HEK293 (cell line): ENCODE measurements at regions not wholly inside any gene's neighbourhood (a gene's known extent, or its start where the extent isn't known, plus 50 kb on each side); places are given as distances from the start of the nearest gene placed in this dataset.

Experiments used
- CTCF ChIA-PET: fragments of 350-600 bp; formaldehyde crosslinking; extraction: SDS; loops from one replicate; lab custom pipeline; 2021; ENCODE audit warnings: antibody characterized with exemption; lab: Yijun Ruan, JAX
- POLR2A ChIA-PET: fragments of 300-600 bp; formaldehyde crosslinking; extraction: SDS; loops from one replicate; lab custom pipeline; 2020; ENCODE audit warnings: antibody characterized with exemption, inconsistent platforms; lab: Yijun Ruan, JAX
- H3K27ac ChIP-seq: fragments of 200-500 bp; sonication (Bioruptor generic); 2 replicates; pipeline ENCODE4 v1.5.1; 2014; ENCODE audit warnings: low read depth, low read length, control low read depth, inconsistent platforms; ENCODE audit errors: extremely low read depth
- H3K36me3 ChIP-seq, 2 experiments: fragments of 200-500 bp in 1 of 2; sonication (Bioruptor generic) in 1 of 2; 1 replicate in 1 of 2; 2 replicates in 1 of 2; pipeline ENCODE4 v1.5.1; 2014 to 2017; ENCODE audit warnings: inconsistent platforms in 2 of 2, low read length in 2 of 2; ENCODE audit not compliant: control insufficient read depth in 2 of 2, insufficient read depth in 1 of 2
- H3K4me1 ChIP-seq: fragments of 200-500 bp; sonication (Bioruptor generic); 2 replicates; pipeline ENCODE4 v1.5.1; 2014; ENCODE audit warnings: mild to moderate bottlenecking, low read length, inconsistent platforms; ENCODE audit not compliant: control insufficient read depth, insufficient read depth
- H3K4me3 ChIP-seq: 2 replicates; pipeline ENCODE4 v1.5.1; 2011; ENCODE audit warnings: low read depth, mild to moderate bottlenecking, control low read depth, low read length, moderate library complexity
- H3K9me3 ChIP-seq: fragments of 200-500 bp; sonication (Bioruptor generic); 2 replicates; pipeline ENCODE4 v1.5.1; 2014; ENCODE audit warnings: low read depth, low read length, inconsistent platforms; ENCODE audit not compliant: control insufficient read depth, insufficient read depth
- KLF1 ChIP-seq: fragments of 450-650 bp; formaldehyde crosslinking; IDR thresholded peaks from 2 replicates; pipeline ENCODE4 v1.5.1; 2016; ENCODE audit warnings: missing biosample characterization, missing genetic modification characterization
- ZBTB48 ChIP-seq: fragments of 450-650 bp; formaldehyde crosslinking; IDR thresholded peaks from 2 replicates; pipeline ENCODE4 v1.5.1; 2016; ENCODE audit warnings: missing biosample characterization, missing genetic modification characterization
- ZBTB8A ChIP-seq: fragments of 450-650 bp; formaldehyde crosslinking; IDR thresholded peaks from 2 replicates; pipeline ENCODE4 v1.5.1; 2016; ENCODE audit warnings: missing biosample characterization, missing genetic modification characterization
- ZFHX2 ChIP-seq: fragments of 450-650 bp; formaldehyde crosslinking; conservative IDR thresholded peaks from 2 replicates; pipeline ENCODE4 v1.5.1; 2016; ENCODE audit warnings: missing biosample characterization, missing genetic modification characterization
- ZNF140 ChIP-seq: fragments of 450-650 bp; formaldehyde crosslinking; IDR thresholded peaks from 2 replicates; pipeline ENCODE4 v1.5.1; 2016; ENCODE audit warnings: missing biosample characterization, missing genetic modification characterization
- ZNF239 ChIP-seq: fragments of 450-650 bp; formaldehyde crosslinking; IDR thresholded peaks from 2 replicates; pipeline ENCODE4 v1.5.1; 2016; ENCODE audit warnings: missing biosample characterization, missing genetic modification characterization
- ZNF292 ChIP-seq: fragments of 450-650 bp; formaldehyde crosslinking; IDR thresholded peaks from 2 replicates; pipeline ENCODE4 v1.5.1; 2016; ENCODE audit warnings: low read depth, missing biosample characterization, missing genetic modification characterization, borderline replicate concordance
- ZNF350 ChIP-seq: fragments of 450-650 bp; formaldehyde crosslinking; IDR thresholded peaks from 2 replicates; pipeline ENCODE4 v1.5.0; 2017; ENCODE audit warnings: missing biosample characterization, mild to moderate bottlenecking, missing genetic modification characterization
- ZNF354C ChIP-seq: fragments of 450-650 bp; formaldehyde crosslinking; IDR thresholded peaks from 2 replicates; pipeline ENCODE4 v1.5.1; 2016; ENCODE audit warnings: missing biosample characterization, missing genetic modification characterization, low read depth, borderline replicate concordance
- ZNF366 ChIP-seq: fragments of 450-650 bp; formaldehyde crosslinking; conservative IDR thresholded peaks from 2 replicates; pipeline ENCODE4 v1.5.1; 2016; ENCODE audit warnings: missing biosample characterization, missing genetic modification characterization
- ZNF510 ChIP-seq: fragments of 450-650 bp; formaldehyde crosslinking; IDR thresholded peaks from 2 replicates; pipeline ENCODE4 v1.5.1; 2018; ENCODE audit warnings: mild to moderate bottlenecking, missing genetic modification characterization, missing biosample characterization; ENCODE audit not compliant: insufficient replicate concordance
- ZNF521 ChIP-seq: fragments of 450-650 bp; formaldehyde crosslinking; IDR thresholded peaks from 2 replicates; pipeline ENCODE4 v1.5.1; 2017; ENCODE audit warnings: missing biosample characterization, mild to moderate bottlenecking, missing genetic modification characterization
- ZNF585B ChIP-seq: fragments of 450-650 bp; formaldehyde crosslinking; IDR thresholded peaks from 2 replicates; pipeline ENCODE4 v1.5.1; 2016; ENCODE audit warnings: missing biosample characterization, missing genetic modification characterization
- ZNF785 ChIP-seq: fragments of 450-650 bp; formaldehyde crosslinking; IDR thresholded peaks from 2 replicates; pipeline ENCODE4 v1.5.1; 2016; ENCODE audit warnings: missing biosample characterization, missing genetic modification characterization
- TF ChIP-seq, protein P1 (sequence below): fragments of 450-650 bp; formaldehyde crosslinking; IDR thresholded peaks from 2 replicates; pipeline ENCODE4 v1.5.1; 2016; ENCODE audit warnings: missing biosample characterization, missing genetic modification characterization, low read depth
- TF ChIP-seq, protein P2 (sequence below): fragments of 450-650 bp; formaldehyde crosslinking; IDR thresholded peaks from 2 replicates; pipeline ENCODE4 v1.5.1; 2016; ENCODE audit warnings: missing biosample characterization, missing genetic modification characterization
- TF ChIP-seq, protein P3 (sequence below): fragments of 450-650 bp; formaldehyde crosslinking; IDR thresholded peaks from 2 replicates; pipeline ENCODE4 v1.5.1; 2016; ENCODE audit warnings: missing biosample characterization, missing genetic modification characterization
- TF ChIP-seq, protein P4 (sequence below): fragments of 450-650 bp; formaldehyde crosslinking; IDR thresholded peaks from 2 replicates; pipeline ENCODE4 v1.5.1; 2016; ENCODE audit warnings: missing biosample characterization, missing genetic modification characterization, low read depth
- TF ChIP-seq, protein P5 (sequence below): fragments of 450-650 bp; formaldehyde crosslinking; IDR thresholded peaks from 2 replicates; pipeline ENCODE4 v1.5.1; 2016; ENCODE audit warnings: missing biosample characterization, missing genetic modification characterization

DNA sequence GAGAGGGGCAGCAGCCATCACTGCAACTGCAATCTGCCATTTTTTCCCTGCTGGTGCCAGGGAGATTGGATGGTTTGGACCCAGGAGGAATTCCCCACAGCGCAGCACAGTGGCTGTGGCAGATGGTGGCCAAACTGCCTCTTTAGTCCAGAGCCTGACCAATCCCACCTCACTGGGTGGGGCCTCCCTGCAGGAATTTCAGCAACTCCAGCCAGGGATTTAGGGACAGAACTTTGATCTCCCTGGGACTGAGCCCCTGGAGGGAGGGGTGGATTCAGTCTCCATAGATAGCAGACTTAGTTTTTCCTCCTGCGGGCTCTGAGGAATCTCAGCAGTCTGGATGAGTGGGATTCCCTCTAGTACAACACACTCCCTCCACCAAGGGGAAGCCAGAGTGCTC is 179.7 kb upstream of the WDR11 start:
- Histone ChIP-seq H3K36me3 (no peaks in the 10 kb centered on the region), H3K4me1 (no peaks in the 10 kb centered on the region), H3K9me3 (no peaks in the 10 kb centered on the region), H3K4me3 (no peak overlapping the region), H3K27ac (no peak overlapping the region)
- ChIA-PET CTCF (no interaction called here), POLR2A (no interaction called here)
- TF ChIP-seq ZNF510 (tag by site-specific recombination) (no peak), ZNF521 (tag by site-specific recombination) (no peak), ZNF785 (tag by site-specific recombination) (no peak), ZBTB48 (tag by site-specific recombination) (no peak), ZFHX2 (tag by site-specific recombination) (no peak), KLF1 (tag by site-specific recombination) (no peak), ZNF239 (tag by site-specific recombination) (no peak), ZNF350 (tag by site-specific recombination) (no peak), ZNF140 (tag by site-specific recombination) (no peak), ZBTB8A (tag by site-specific recombination) (no peak), ZNF354C (tag by site-specific recombination) (no peak)
- TF ChIP-seq, protein P1, sequence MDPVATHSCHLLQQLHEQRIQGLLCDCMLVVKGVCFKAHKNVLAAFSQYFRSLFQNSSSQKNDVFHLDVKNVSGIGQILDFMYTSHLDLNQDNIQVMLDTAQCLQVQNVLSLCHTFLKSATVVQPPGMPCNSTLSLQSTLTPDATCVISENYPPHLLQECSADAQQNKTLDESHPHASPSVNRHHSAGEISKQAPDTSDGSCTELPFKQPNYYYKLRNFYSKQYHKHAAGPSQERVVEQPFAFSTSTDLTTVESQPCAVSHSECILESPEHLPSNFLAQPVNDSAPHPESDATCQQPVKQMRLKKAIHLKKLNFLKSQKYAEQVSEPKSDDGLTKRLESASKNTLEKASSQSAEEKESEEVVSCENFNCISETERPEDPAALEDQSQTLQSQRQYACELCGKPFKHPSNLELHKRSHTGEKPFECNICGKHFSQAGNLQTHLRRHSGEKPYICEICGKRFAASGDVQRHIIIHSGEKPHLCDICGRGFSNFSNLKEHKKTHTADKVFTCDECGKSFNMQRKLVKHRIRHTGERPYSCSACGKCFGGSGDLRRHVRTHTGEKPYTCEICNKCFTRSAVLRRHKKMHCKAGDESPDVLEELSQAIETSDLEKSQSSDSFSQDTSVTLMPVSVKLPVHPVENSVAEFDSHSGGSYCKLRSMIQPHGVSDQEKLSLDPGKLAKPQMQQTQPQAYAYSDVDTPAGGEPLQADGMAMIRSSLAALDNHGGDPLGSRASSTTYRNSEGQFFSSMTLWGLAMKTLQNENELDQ = no peak
- TF ChIP-seq, protein P2, sequence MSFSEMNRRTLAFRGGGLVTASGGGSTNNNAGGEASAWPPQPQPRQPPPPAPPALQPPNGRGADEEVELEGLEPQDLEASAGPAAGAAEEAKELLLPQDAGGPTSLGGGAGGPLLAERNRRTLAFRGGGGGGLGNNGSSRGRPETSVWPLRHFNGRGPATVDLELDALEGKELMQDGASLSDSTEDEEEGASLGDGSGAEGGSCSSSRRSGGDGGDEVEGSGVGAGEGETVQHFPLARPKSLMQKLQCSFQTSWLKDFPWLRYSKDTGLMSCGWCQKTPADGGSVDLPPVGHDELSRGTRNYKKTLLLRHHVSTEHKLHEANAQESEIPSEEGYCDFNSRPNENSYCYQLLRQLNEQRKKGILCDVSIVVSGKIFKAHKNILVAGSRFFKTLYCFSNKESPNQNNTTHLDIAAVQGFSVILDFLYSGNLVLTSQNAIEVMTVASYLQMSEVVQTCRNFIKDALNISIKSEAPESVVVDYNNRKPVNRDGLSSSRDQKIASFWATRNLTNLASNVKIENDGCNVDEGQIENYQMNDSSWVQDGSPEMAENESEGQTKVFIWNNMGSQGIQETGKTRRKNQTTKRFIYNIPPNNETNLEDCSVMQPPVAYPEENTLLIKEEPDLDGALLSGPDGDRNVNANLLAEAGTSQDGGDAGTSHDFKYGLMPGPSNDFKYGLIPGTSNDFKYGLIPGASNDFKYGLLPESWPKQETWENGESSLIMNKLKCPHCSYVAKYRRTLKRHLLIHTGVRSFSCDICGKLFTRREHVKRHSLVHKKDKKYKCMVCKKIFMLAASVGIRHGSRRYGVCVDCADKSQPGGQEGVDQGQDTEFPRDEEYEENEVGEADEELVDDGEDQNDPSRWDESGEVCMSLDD (tag by site-specific recombination) = no peak
- TF ChIP-seq, protein P3, sequence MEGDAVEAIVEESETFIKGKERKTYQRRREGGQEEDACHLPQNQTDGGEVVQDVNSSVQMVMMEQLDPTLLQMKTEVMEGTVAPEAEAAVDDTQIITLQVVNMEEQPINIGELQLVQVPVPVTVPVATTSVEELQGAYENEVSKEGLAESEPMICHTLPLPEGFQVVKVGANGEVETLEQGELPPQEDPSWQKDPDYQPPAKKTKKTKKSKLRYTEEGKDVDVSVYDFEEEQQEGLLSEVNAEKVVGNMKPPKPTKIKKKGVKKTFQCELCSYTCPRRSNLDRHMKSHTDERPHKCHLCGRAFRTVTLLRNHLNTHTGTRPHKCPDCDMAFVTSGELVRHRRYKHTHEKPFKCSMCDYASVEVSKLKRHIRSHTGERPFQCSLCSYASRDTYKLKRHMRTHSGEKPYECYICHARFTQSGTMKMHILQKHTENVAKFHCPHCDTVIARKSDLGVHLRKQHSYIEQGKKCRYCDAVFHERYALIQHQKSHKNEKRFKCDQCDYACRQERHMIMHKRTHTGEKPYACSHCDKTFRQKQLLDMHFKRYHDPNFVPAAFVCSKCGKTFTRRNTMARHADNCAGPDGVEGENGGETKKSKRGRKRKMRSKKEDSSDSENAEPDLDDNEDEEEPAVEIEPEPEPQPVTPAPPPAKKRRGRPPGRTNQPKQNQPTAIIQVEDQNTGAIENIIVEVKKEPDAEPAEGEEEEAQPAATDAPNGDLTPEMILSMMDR = no peak

DNA sequence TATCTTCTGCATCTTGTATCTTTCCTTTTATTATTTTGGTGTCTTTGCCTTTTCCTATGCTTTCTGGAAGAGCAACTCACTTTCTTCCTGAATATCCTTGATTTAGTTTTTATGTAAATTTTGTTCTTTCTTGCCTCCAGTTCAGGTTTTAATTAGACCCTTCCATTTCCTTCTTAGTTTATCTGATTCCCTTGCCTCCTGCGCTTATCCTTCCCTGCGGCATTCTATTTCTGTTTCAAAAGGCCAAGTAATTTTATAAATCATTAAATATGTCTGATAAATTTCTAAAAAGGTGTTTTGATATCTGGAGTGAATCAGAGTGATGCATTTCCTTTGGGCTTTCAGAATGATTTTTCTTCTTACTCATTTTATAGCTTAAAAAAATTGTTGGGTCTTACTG is 167.7 kb upstream of the WDR11 start:
- ChIA-PET POLR2A (no interaction called here), CTCF (no interaction called here)
- Histone ChIP-seq H3K4me3 (no peak overlapping the region), H3K36me3 (no peaks in the 10 kb centered on the region), H3K27ac (no peak overlapping the region), H3K9me3 (no peaks in the 10 kb centered on the region), H3K4me1 (no peaks in the 10 kb centered on the region)
- TF ChIP-seq, protein P4, sequence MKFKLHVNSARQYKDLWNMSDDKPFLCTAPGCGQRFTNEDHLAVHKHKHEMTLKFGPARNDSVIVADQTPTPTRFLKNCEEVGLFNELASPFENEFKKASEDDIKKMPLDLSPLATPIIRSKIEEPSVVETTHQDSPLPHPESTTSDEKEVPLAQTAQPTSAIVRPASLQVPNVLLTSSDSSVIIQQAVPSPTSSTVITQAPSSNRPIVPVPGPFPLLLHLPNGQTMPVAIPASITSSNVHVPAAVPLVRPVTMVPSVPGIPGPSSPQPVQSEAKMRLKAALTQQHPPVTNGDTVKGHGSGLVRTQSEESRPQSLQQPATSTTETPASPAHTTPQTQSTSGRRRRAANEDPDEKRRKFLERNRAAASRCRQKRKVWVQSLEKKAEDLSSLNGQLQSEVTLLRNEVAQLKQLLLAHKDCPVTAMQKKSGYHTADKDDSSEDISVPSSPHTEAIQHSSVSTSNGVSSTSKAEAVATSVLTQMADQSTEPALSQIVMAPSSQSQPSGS (tag by site-specific recombination) = no peak
- TF ChIP-seq, protein P5, sequence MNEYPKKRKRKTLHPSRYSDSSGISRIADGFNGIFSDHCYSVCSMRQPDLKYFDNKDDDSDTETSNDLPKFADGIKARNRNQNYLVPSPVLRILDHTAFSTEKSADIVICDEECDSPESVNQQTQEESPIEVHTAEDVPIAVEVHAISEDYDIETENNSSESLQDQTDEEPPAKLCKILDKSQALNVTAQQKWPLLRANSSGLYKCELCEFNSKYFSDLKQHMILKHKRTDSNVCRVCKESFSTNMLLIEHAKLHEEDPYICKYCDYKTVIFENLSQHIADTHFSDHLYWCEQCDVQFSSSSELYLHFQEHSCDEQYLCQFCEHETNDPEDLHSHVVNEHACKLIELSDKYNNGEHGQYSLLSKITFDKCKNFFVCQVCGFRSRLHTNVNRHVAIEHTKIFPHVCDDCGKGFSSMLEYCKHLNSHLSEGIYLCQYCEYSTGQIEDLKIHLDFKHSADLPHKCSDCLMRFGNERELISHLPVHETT = no peak
- TF ChIP-seq ZNF585B (tag by site-specific recombination) = no peak
- TF ChIP-seq ZNF292 = no peak
- no peak for TF ChIP-seq ZNF366 (tag by site-specific recombination)
